ENCODE measurements at regions not wholly inside any gene's neighbourhood (a gene's known extent, or its start where the extent isn't known, plus 50 kb on each side); places are given as distances from the start of the nearest gene placed in this dataset.

DNA sequence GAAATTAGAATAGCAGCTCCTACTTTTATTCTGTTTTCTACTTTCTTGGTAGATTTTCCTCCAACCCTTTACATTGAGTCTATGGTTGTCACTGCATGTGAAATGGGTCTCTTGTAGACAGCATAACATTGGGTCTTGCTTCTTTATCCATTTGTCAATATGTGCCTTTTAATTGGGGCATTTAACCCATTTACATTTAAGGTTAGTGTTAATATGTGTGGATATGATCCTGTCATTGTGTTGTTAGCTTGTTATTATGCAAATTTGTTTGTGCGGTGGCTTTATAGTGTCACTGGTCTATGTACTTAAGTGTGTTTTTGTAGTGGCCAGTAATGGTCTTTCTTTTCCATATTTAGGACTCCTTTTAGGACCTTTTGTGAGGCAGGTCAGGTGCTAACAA lies 276.9 kb upstream of the SPHKAP start:
- no peaks in the 10 kb centered on the region for H3K27me3 ChIP-seq
- no peak for DNase-seq
- H3K4me1 ChIP-seq: no peaks in the 10 kb centered on the region
- no peak overlapping the region for H3K4me3 ChIP-seq
- TF ChIP-seq, protein P1, sequence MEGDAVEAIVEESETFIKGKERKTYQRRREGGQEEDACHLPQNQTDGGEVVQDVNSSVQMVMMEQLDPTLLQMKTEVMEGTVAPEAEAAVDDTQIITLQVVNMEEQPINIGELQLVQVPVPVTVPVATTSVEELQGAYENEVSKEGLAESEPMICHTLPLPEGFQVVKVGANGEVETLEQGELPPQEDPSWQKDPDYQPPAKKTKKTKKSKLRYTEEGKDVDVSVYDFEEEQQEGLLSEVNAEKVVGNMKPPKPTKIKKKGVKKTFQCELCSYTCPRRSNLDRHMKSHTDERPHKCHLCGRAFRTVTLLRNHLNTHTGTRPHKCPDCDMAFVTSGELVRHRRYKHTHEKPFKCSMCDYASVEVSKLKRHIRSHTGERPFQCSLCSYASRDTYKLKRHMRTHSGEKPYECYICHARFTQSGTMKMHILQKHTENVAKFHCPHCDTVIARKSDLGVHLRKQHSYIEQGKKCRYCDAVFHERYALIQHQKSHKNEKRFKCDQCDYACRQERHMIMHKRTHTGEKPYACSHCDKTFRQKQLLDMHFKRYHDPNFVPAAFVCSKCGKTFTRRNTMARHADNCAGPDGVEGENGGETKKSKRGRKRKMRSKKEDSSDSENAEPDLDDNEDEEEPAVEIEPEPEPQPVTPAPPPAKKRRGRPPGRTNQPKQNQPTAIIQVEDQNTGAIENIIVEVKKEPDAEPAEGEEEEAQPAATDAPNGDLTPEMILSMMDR (IDR thresholded peaks at IDR 0.05 in 4 of 5, conservative IDR thresholded peaks at IDR 0.05 in 1 of 5): no peak
- no peak for TF ChIP-seq POLR2A (IDR thresholded peaks at IDR 0.05)
- intact Hi-C loops (cut with DNase I; ENCODE audit: low total_unique reads) (no loop called here), in situ Hi-C loops (cut with MboI; ENCODE audit: low sequenced_read_pairs in 4 of 4) (no loop called here)
- H3K9me3 ChIP-seq: no peaks in the 10 kb centered on the region
- ATAC-seq: no peak
- H3K36me3 ChIP-seq: no peaks in the 10 kb centered on the region
- H3K27ac ChIP-seq: no peak overlapping the region

DNA sequence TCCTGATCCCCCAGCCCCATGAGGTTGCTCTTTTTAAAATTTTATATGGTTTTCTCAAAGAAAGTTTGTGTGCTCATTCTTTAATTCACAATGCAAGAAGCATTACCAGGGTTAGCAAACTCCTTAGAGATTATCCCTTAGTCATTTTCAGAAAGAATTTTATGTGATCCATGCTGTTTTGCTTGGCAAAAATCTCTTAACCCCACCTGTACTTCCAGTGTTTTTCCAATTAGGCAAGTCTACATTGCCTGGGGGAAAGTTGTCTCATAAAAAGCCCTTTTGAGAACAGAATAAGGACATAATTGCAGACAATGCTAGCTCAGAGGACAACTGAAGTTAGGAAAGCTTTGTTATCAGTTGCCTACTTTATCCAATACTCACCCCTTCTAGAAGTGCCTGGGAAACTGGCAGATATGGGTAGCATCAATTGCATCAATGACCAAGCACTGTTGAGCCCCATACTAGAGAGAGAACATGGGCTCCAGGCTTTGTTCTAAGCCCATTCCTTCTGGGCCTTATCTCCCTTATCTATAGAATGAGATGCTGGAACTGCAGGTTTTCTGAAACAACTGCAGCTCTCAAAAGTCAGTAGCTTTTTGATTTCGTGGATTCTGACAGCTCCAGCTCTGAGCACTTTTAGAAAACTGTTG lies 265.9 kb upstream of the SPHKAP start:
- intact Hi-C loops (cut with DNase I; ENCODE audit: low total_unique reads): no loop called here
- in situ Hi-C loops (cut with MboI; ENCODE audit: low sequenced_read_pairs in 4 of 4): no loop called here
- ATAC-seq: no peak
- Histone ChIP-seq H3K4me3 (no peak overlapping the region), H3K27me3 (no peaks in the 10 kb centered on the region), H3K9me3 (no peaks in the 10 kb centered on the region), H3K27ac (no peak overlapping the region), H3K4me1 (no peaks in the 10 kb centered on the region), H3K36me3 (no peaks in the 10 kb centered on the region)
- TF ChIP-seq, protein P1 (IDR thresholded peaks at IDR 0.05 in 4 of 5, conservative IDR thresholded peaks at IDR 0.05 in 1 of 5): no peak
- no peak for TF ChIP-seq POLR2A (IDR thresholded peaks at IDR 0.05)
- no peak for DNase-seq

DNA sequence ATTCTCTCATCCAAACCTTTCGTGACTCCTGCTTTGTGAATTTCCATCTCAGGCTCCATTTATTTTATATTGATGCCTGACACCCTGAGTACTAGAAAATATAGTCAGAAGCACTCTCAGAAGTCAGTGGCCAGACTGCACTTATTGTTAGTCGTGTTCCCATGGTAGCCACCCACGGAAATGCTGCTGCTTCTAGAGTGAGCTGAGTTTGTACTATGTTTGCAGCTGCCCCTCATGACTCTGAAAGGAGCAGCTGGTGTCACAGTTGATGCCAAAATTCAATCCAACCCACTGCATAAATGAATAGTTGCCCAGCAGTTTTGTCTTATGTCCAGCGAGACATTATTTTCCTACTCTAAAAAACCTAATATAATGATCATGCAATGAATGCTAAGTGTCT lies 265.2 kb upstream of the SPHKAP start:
- intact Hi-C loops (cut with DNase I; ENCODE audit: low total_unique reads) (no loop called here), in situ Hi-C loops (cut with MboI; ENCODE audit: low sequenced_read_pairs in 4 of 4) (no loop called here)
- no peaks in the 10 kb centered on the region for H3K36me3 ChIP-seq
- no peak for DNase-seq
- H3K9me3 ChIP-seq: no peaks in the 10 kb centered on the region
- H3K27ac ChIP-seq: no peak overlapping the region
- no peaks in the 10 kb centered on the region for H3K27me3 ChIP-seq
- TF ChIP-seq, protein P1 (IDR thresholded peaks at IDR 0.05 in 4 of 5, conservative IDR thresholded peaks at IDR 0.05 in 1 of 5): no peak
- no peaks in the 10 kb centered on the region for H3K4me1 ChIP-seq
- no peak for ATAC-seq
- no peak overlapping the region for H3K4me3 ChIP-seq

DNA sequence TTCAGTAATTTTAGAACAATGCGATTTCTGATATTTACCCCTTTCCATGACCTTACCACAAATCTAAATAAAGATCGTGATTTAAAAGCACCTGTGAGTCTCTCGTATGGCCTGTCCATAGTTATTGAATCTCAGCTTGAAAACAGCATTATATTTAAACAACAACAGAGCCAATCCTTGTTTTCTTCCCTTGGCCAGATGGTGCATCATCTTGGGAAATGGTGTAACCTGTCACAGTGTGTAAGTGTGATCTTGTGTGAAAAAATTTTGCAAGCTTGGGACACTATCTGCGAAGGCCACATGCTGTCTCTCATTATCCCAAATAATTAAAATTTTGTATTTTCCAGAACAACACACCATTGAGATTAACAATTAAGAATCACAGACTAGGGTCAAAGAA lies 262.7 kb upstream of the SPHKAP start:
- in situ Hi-C loops (cut with MboI; ENCODE audit: low sequenced_read_pairs in 4 of 4): no loop called here
- no peaks in the 10 kb centered on the region for H3K36me3 ChIP-seq
- no peak for ATAC-seq
- intact Hi-C loops (cut with DNase I; ENCODE audit: low total_unique reads): no loop called here
- H3K27ac ChIP-seq: no peak overlapping the region
- no peaks in the 10 kb centered on the region for H3K4me1 ChIP-seq
- no peaks in the 10 kb centered on the region for H3K27me3 ChIP-seq
- H3K4me3 ChIP-seq: no peak overlapping the region
- TF ChIP-seq, protein P1 (IDR thresholded peaks at IDR 0.05 in 4 of 5, conservative IDR thresholded peaks at IDR 0.05 in 1 of 5): no peak
- no peak for TF ChIP-seq POLR2A (IDR thresholded peaks at IDR 0.05)
- DNase-seq: no peak
- no peaks in the 10 kb centered on the region for H3K9me3 ChIP-seq

DNA sequence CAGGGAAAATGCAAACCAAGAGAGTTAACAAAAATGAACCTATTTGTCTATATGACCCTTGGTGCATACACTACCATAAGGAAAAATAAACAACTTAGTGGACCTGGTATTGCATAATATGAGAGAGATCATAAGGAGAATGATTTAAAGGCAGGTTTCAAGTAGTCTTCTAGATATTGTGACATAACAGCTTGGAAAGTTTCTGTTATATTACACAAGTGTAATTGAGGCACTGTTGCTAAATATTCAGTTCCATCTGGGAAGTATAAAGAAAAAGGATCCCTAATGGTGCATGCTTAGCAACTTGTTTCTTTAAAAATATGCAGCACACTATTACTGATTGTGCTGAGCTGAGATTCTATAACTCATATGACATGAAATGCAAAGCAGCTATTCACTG lies 252.2 kb upstream of the SPHKAP start:
- H3K27me3 ChIP-seq: no peaks in the 10 kb centered on the region
- ATAC-seq: no peak
- H3K4me1 ChIP-seq: no peaks in the 10 kb centered on the region
- TF ChIP-seq, protein P1 (IDR thresholded peaks at IDR 0.05 in 4 of 5, conservative IDR thresholded peaks at IDR 0.05 in 1 of 5): no peak
- TF ChIP-seq POLR2A (IDR thresholded peaks at IDR 0.05): no peak
- H3K27ac ChIP-seq: no peak overlapping the region
- intact Hi-C loops (cut with DNase I; ENCODE audit: low total_unique reads): no loop called here
- H3K4me3 ChIP-seq: no peak overlapping the region
- H3K9me3 ChIP-seq: no peaks in the 10 kb centered on the region
- no peak for DNase-seq
- in situ Hi-C loops (cut with MboI; ENCODE audit: low sequenced_read_pairs in 4 of 4): no loop called here
- no peaks in the 10 kb centered on the region for H3K36me3 ChIP-seq
